GM18519 (cell line): ENCODE measurements at regions not wholly inside any gene's neighbourhood (a gene's known extent, or its start where the extent isn't known, plus 50 kb on each side); places are given as distances from the start of the nearest gene placed in this dataset.

Source experiments
- ATAC-seq: cut with Tn5 transposase; IDR thresholded peaks from one replicate; pipeline ENCODE4 v1.9.1; 2021; ENCODE audit warnings: mild to moderate bottlenecking, moderate library complexity; ENCODE audit not compliant: unreplicated experiment, low FRiP score

DNA sequence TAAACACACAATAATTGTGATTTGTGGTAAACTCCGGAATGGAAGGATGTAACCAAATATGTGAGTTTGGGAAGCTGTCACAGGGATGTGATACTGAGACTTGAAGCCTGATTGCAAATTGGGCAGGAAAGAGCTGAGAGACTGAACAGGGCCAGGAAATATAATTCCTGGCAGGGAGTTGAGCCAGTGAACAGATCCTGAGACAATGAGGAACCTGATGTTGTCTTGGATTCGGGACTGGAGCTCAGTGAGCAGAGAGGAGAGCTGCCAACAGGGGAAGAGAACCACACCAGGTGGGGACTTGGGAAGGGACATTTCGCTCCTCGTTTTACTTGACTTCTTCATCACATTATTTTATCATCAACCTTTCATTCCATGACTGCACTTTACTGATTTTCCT is 386.0 kb downstream of the TLL1 start:
- ATAC-seq, result no peak

DNA sequence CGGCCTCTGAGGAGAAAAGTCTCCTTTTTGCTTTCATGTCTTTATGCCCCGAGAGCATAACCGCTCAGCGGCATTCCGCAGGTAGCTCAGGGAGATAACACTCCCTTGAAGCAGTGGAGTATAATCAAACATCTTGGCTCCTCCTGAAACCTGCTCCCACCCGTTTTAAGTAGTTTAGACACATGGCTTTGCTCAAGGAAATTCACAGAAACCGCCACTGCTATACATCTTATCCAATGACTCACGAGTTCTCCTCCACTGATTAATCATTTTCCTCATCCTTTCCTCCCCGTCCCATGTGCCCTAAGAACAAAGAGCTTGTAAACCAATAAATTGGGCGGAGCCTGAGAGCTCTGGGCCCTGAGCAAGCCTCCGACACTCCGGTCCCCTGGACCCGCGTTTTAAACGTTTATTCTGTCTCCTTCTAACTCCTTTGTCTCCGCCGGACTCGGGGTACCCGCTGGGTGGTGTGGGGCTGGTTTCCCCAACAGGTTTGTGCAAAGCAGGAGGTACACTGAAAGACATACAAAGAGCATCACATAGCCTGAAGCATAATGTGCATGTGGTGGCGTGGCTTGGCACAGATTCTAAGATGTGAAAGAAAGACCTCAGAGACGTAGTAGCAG is 401.2 kb downstream of the TLL1 start:
- ATAC-seq, result no peak

DNA sequence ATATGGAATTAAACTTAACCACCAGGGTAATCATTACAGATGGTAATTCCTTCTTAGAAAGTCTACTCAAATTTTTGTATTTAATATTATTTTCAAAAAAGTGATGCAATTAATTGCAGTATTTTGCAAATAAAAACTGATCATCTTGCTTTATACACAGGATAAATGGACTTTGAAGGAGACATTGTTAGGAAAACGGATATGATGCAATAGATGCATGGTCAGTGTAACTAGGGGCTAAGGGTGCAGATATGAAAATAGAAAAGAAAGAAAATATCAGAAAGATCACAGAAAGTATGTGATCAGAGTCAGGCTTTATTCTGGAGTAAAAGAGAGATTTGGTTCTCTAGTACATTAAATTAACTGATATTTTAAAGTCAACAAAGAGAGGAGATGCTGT is 401.7 kb downstream of the TLL1 start:
- ATAC-seq, result no peak

DNA sequence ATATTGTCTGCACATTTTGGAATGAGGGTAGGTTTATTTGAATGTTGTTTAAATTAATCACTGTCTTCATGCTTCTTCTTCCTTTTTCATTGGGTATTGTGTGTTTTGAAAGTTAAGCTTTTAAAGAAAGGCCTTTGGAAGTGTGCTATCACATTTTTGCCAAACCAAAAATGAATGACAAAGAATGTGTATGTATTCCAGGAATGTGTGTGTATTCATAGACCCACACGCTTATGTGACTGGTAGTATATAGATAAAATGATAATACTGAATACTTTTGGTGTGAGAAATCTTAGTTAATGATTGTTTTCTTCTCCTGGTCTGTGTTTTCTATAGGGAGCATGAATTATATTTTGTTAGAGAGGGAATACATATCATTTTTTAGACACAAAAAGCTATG is 404.4 kb downstream of the TLL1 start:
- no peak for ATAC-seq

DNA sequence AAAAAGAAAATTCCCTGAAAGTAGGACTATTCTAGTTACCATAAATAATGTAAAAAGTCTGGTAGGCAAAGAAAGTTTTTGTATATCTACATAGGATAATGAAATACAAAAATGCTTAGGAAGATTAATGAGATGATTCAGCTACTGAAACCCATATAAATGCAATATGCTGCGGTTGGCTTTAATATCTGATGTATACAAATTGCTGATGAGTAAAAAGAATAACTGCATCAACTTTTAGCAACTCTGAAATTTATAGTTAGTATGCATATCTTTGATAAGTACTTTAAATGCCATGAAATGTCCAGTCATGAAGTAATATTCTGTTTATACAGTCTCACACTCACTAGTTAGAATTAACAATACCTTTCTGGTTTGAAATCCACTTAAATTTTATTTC is 404.8 kb downstream of the TLL1 start:
- no peak for ATAC-seq

- ATAC-seq, result no peak
Measured at GRCh38 chr4:166279261-166279660, 406.2 kb downstream of the TLL1 start.

GRCh38 chr4:166280642-166281041 is 407.6 kb downstream of the TLL1 start:
- no peak for ATAC-seq

DNA sequence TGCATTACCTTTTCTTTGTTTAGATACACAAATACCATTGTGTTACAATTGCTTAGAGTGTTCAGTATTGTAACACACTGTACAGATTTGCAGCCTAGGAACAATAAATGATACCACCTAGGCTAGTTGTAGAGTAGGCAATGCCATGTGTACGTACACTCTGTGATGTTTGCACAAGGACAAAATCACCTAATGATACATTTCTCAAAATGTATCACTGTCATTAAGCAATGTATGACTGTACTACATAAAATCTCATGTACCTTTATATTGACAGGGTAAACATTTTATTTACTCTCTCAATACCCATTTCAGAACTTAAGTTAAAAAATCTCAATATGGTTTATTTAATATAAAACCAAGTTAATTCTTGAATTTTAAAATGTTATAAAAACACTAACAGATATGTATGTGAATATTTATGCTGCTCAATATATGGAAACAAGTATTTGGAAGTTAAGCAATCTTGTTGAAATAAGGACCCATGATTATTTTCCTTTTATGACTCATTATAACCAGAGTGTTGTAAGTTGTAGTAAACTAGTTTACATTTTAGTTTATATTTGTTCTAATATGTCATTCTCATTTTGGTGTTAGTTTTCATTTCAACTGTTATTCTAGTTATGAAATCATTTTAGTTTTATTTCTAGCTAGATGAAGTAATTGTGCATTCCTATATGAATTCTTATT is 409.2 kb downstream of the TLL1 start:
- ATAC-seq, result no peak

GRCh38 chr4:166284221-166284620 is 411.2 kb downstream of the TLL1 start:
- no peak for ATAC-seq

GRCh38 chr4:166290426-166290825 is 417.4 kb downstream of the TLL1 start:
- no peak for ATAC-seq

- ATAC-seq, result no peak
Measured at GRCh38 chr4:166293556-166293955, 420.5 kb downstream of the TLL1 start.

DNA sequence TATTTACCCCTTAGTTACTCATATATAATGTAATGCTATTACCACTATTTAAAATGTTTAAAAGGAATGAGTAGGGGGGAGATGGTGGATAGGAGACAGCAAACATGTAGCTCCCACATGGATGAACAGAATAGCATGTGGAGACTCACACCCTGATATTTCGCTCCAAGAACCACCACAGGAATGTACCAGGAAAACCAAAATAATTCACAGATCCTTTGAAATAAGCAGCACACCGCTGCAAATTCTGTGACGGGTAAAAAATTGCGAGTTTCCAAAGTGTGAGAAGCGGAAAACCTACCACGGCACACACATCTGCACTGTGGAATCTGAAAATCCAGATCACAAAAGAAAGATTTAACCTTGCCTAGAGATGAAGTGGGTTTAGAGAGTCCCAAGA is 428.2 kb downstream of the TLL1 start:
- no peak for ATAC-seq

- no peak for ATAC-seq
Measured at GRCh38 chr4:166308647-166309046, 435.6 kb downstream of the TLL1 start.

DNA sequence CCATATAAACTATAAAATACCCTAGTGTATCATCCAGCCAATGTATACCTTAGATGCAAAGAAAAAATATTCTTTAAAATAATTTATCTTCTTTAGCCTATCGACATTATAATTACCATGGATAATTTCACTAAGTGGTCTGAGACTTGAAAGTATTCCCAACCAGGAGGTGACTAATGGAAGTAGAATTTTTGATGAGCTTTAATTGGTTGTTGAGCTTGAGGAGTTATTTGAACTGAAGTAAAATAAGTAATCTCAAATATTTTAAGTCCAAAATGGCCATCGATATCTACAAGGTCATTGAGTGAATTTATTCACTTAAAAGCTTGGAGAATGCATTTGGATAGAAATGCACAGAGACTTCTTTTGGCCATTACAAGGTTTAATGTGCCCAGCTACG is 436.2 kb downstream of the TLL1 start:
- no peak for ATAC-seq

DNA sequence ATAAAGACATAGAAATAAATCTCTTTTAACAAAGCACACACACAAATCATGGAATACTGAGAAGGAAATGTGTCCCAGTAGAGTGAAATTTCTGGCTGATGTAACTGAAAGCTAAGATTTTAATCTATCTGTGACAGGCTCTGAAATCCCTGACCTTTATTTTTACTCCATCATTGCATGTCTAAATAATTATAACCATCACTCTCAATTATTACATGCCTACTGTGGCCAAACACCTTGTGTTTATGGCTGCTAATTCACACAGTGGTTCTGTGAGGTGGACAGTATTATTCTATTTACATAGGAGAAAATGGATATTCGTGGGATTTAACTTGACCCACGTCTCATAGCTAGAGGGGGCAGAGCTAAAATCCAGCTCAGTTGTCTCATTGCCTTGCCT is 438.1 kb downstream of the TLL1 start:
- no peak for ATAC-seq

DNA sequence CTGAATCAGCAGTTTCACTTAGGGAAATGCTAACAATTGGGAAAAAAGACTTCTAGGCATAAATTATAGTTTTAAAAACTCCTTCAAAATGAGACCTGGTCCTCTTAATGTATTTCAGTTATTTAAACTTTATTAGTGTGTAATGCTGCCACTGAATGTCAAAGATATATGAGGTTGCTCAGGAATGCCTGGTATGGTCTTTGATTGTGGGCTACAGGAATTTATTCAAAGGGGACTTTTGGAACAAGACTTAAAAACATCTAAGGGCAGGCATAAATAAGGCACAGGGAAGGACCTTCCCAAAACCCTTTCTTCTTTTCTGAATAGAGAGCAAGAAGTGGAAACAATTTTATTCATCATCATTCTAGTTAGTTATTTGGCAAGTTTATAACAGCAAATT is 439.1 kb downstream of the TLL1 start:
- no peak for ATAC-seq

DNA sequence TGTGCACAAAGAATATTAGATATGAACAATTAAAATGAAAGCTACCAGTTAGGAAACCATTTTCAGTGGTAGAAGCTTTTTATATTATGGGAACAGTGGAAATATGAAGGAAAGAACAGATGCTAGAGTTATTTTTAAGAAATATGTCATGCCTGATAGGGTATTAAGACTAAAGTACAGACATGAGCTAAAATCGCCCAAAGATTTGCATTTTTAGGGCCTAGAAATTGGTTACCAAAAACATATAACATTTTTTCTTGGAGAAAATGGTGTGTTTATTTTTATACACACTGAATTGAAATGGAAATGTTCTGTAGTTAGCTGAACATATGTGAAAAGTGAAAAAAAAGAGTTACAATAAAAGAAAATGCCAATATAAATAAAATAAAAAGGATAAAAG is 441.9 kb downstream of the TLL1 start:
- ATAC-seq, result no peak

- ATAC-seq, result no peak
Measured at GRCh38 chr4:166315721-166316467, 442.9 kb downstream of the TLL1 start.

GRCh38 chr4:166318810-166319525 is 445.9 kb downstream of the TLL1 start:
- no peak for ATAC-seq

- no peak for ATAC-seq
Measured at GRCh38 chr4:166323250-166323649, 450.2 kb downstream of the TLL1 start.

DNA sequence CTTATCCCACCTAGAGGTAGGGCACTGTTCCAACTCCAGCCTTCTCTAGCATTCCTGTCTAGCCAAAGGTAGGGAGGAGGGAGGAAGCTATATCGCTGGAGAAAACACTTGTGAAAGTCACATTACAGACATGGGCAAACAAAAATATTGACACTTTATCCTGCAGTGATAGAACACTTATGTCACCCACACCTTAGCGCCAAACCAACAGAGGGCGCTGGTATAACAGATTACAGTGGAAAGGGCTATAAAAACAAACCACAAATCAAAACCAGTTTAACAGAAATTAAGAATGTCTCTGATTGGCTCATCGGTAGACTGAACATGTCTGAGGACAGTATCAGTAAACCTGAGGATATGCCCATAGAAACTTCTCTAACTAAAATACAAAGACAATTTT is 451.3 kb downstream of the TLL1 start:
- ATAC-seq, result peak; percentile 51
